WERI-Rb-1 (cell line): ENCODE measurements at regions not wholly inside any gene's neighbourhood (a gene's known extent, or its start where the extent isn't known, plus 50 kb on each side); places are given as distances from the start of the nearest gene placed in this dataset.

ENCODE experiments used
- DNase-seq: peaks from one replicate; pipeline ENCODE4 v3.0.0-alpha.2; 2020
- H3K27ac ChIP-seq: fragments of 250-450 bp; sonication (Bioruptor Pico); 2 replicates; pipeline ENCODE4 v1.5.1; 2020; ENCODE audit warnings: mild to moderate bottlenecking, moderate library complexity
- H3K27me3 ChIP-seq: fragments of 250-450 bp; sonication (Bioruptor Pico); 2 replicates; pipeline ENCODE4 v1.5.1; 2021; ENCODE audit warnings: mild to moderate bottlenecking, low read depth, moderate library complexity; ENCODE audit not compliant: insufficient read depth, severe bottlenecking
- H3K36me3 ChIP-seq: fragments of 250-450 bp; sonication (Bioruptor Pico); 2 replicates; pipeline ENCODE4 v1.5.1; 2020; ENCODE audit warnings: mild to moderate bottlenecking, moderate library complexity
- H3K4me3 ChIP-seq: 2 replicates; pipeline ENCODE4 v1.5.1; 2011; ENCODE audit warnings: low read depth, mild to moderate bottlenecking, control low read depth, low read length
- H3K9me3 ChIP-seq: fragments of 250-450 bp; sonication (Bioruptor Pico); 2 replicates; pipeline ENCODE4 v1.5.1; 2021; ENCODE audit warnings: mild to moderate bottlenecking, moderate library complexity; ENCODE audit not compliant: severe bottlenecking
- TF ChIP-seq, protein P1 (sequence below): IDR thresholded peaks from 2 replicates; pipeline ENCODE4 v1.5.1; 2011; ENCODE audit warnings: low read depth, mild to moderate bottlenecking, control low read depth, inconsistent platforms, low read length

DNA sequence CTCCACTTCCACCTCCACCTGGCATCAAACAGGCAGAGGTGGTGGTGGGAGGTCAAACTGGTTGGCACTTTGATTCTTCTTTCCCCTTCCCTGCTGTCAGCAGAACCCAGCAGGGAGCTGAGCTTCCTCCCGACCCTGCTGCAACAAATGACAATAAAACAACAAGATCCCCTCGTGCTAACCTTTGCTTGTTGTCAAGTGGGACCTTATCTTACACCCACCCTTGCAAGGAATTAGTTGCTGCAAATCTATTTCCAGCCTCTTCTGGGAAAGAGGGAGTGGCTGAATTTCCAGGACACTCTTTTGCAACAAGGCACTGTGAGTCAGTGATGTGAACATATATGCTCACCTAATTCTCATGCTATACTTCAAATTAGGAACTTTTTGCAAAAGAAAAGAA is 655.1 kb downstream of the DSC3 start:
- Histone ChIP-seq H3K9me3 (no peaks in the 10 kb centered on the region), H3K4me3 (no peak overlapping the region), H3K36me3 (no peaks in the 10 kb centered on the region), H3K27ac (no peak overlapping the region), H3K27me3 (no peaks in the 10 kb centered on the region)
- TF ChIP-seq, protein P1, sequence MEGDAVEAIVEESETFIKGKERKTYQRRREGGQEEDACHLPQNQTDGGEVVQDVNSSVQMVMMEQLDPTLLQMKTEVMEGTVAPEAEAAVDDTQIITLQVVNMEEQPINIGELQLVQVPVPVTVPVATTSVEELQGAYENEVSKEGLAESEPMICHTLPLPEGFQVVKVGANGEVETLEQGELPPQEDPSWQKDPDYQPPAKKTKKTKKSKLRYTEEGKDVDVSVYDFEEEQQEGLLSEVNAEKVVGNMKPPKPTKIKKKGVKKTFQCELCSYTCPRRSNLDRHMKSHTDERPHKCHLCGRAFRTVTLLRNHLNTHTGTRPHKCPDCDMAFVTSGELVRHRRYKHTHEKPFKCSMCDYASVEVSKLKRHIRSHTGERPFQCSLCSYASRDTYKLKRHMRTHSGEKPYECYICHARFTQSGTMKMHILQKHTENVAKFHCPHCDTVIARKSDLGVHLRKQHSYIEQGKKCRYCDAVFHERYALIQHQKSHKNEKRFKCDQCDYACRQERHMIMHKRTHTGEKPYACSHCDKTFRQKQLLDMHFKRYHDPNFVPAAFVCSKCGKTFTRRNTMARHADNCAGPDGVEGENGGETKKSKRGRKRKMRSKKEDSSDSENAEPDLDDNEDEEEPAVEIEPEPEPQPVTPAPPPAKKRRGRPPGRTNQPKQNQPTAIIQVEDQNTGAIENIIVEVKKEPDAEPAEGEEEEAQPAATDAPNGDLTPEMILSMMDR: no peak
- DNase-seq: no peak

DNA sequence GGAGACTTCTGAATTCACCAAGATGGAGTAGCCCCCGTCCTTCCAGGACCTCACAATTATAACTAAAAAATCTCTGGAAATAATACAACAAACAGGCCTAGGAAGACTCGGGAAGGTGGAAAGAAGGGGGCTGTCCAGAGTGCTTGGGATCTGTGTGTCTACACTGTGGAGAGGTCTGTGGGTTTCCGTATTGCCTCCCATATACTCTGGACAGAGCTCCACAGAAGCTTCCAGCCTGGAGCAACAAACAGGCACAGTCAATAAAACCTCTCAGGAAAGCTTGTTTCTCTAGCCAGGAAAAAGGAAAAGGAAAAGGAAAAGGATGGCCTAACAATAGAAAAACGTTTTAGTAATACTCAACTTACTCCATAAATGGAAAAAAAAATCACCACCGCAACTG is 655.9 kb downstream of the DSC3 start:
- Histone ChIP-seq H3K4me3 (no peak overlapping the region), H3K27me3 (no peaks in the 10 kb centered on the region), H3K9me3 (no peaks in the 10 kb centered on the region), H3K27ac (no peak overlapping the region), H3K36me3 (no peaks in the 10 kb centered on the region)
- DNase-seq: no peak
- TF ChIP-seq, protein P1: no peak

DNA sequence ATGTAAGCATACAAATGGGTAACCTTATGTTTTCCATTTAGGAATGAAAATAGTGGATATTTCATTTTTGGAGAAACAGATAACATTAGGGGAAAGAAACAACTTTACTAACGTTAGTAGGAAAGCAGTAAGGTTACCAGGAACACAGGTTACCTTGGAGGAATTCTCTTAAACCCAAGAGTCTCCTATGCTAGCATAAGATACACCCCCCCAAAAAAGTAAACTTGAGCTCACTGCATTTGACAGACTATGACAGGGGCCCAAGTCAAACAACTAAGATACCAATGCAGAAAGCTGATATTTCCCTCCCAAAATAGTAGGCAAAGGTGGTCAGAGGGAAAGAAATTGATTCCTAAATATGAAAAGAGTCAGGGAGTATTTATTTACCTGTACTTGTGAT is 656.9 kb downstream of the DSC3 start:
- Histone ChIP-seq H3K4me3 (no peak overlapping the region), H3K27me3 (no peaks in the 10 kb centered on the region), H3K27ac (no peak overlapping the region), H3K9me3 (no peaks in the 10 kb centered on the region), H3K36me3 (no peaks in the 10 kb centered on the region)
- TF ChIP-seq, protein P1: no peak
- DNase-seq: no peak

DNA sequence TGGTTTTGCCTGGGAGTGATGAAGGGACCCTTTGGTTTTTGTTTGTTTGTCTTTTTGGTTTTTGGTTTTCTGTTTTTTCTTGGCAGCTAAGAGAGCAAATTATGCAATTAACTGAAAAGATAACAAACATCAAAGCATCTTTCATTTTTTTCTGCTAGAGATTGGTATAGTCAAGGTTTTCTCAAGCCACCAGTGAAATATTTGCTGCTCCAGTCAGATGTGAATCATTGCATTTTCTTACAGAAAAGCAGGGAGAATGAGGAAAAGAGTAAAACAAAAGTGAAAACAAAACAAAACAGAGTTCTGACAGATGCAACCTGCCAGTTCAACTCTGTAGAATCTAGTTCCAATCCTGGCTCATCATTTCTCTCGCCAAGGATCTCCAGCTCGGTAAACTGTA is 660.7 kb downstream of the DSC3 start:
- TF ChIP-seq, protein P1: no peak
- no peak for DNase-seq
- H3K27ac ChIP-seq: no peak overlapping the region

DNA sequence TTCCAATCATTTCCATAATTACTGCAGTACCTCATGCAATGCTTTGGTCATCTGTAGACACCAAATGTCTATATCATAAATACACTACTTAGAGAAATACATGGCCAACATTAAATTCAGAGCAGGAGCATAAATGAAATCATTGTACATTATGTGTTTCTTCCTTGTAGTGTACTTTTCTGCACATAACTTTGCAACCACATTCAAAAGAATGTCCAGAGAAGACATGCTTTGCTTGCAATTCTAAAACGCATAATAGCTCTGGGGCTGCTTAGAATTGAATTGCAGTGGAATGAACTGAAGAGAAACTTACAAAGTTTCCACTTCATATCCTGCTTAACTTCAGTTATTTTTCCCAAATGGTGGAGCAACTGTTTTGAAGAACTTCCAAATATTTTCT is 664.4 kb downstream of the DSC3 start:
- DNase-seq: no peak
- no peaks in the 10 kb centered on the region for H3K9me3 ChIP-seq
- H3K36me3 ChIP-seq: no peaks in the 10 kb centered on the region
- no peak overlapping the region for H3K4me3 ChIP-seq
- H3K27ac ChIP-seq: no peak overlapping the region
- H3K27me3 ChIP-seq: no peaks in the 10 kb centered on the region
- TF ChIP-seq, protein P1: no peak

More for the DNA sequence above, 660.7 kb downstream of the DSC3 start:
- Histone ChIP-seq H3K27me3 (no peaks in the 10 kb centered on the region), H3K9me3 (no peaks in the 10 kb centered on the region), H3K4me3 (no peak overlapping the region), H3K36me3 (no peaks in the 10 kb centered on the region)

DNA sequence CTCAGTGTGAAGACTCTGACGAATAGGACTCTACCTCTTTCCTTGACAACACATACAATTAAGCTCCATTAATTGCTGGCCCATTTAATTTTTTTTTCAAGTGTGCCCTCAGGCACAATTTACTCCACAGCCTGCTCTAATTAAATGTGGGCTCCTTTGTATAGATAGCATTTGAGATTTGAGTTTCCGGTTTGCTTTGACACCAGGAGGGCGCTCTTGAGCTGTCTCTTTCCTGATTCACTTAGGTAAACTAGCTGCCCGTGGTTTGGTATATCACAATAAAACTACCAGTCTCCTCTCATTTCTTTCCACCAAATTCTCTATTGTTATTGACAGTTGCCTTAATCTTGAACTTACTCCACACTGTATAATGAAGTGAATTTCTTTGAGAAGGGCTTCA is 666.0 kb downstream of the DSC3 start:
- DNase-seq: peak; percentile 41
- Histone ChIP-seq H3K4me3 (no peak overlapping the region), H3K27me3 (no peaks in the 10 kb centered on the region), H3K27ac (no peak overlapping the region), H3K9me3 (no peaks in the 10 kb centered on the region), H3K36me3 (no peaks in the 10 kb centered on the region)
- TF ChIP-seq, protein P1: peak; percentile 52
